CD4-positive, alpha-beta T cell treated with Interferon gamma for 1 hour (primary cell): ENCODE measurements at regions not wholly inside any gene's neighbourhood (a gene's known extent, or its start where the extent isn't known, plus 50 kb on each side); places are given as distances from the start of the nearest gene placed in this dataset.
"Not testable (repeated sequence)": the region's sequence is repeated elsewhere in the genome, so short reads cannot be mapped to it uniquely, and the experiment has no call there.

Experiments used
- DNase-seq: peaks from one replicate; pipeline ENCODE4 v3.0.0-alpha.2; 2020

DNA sequence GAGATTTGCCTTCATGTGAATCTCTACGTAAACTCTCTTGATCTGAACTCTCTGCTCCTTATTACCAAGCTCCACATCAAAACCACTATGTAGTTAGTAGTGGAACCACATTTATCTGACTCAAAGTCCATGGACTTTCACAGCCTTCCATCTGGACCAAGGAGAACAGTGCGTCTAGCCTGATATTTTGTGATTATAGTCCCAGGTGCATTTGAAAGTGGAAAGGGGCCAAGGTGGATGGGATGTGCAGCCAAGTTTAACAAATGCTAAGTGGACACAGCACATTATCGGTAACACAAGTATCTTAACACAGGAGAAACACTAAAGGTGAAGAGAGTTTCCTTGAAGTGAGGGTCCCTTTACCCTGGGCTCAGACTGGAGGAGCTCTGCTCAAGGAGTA, 281.2 kb upstream of the SGK1 start:
- DNase-seq, result no peak

- no peak for DNase-seq
Observed at GRCh38 chr6:134596191-134596590, 278.3 kb upstream of the SGK1 start.

DNA sequence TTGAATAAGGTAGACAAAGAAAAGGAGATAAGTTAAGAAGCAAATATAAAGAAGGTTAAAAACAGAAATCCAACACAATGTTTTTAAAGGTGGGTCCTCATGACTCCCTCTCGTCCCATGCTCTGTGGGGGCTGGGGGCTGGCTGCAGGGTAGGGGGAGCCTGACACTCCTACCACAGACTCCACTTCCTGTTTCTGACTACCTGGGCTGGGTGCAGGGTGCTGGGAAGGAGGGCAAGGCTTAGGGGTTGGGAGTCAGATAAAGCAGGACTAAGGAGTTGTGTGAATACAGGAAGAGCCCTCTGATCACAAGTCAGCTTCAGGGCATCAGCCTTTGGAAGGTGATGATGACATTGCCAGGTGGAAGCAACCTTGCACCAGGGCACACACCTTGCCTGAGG, 277.0 kb upstream of the SGK1 start:
- no peak for DNase-seq

DNA sequence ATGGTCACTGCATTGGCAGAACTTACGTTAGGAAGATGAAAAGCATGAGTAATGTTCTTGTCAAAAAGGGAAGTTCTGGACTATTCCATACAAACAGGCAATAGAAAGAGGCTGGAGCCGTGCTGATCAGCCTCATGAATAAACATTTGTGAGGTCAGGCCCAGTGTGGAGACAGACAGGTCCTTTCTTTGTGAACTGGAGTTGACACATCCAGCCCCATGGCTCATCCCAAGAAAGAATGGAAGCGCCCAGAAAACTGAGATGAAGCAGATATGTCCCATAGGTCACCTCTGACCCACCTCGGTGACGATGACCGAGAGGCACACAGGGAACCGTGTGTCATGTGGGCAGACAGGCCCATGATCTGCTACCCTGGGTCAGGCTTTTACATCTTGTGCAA, 276.0 kb upstream of the SGK1 start:
- no peak for DNase-seq

GRCh38 chr6:134593442-134593841, 275.5 kb upstream of the SGK1 start:
- DNase-seq, result no peak

- no peak for DNase-seq
Observed at GRCh38 chr6:134593024-134593423, 275.1 kb upstream of the SGK1 start.

DNA sequence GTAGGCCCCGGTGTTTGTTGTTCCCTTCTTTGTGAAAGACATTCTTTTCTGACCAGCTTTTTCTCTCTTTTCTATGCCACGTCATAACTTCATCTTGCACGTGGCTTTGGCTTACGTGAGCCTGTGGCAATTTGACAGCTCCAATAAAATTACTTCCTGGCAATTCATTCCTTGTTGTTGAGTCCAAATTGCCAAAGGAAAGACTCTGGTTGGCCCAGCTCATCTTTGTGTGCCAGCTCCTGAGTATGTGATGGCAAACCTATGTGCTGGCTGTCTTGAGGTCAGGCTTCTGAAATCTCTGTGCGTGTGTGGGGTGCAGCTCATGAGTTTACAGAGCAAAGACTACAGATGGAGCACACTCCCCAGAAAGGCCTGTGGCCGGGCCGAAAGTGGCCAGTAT, 272.5 kb upstream of the SGK1 start:
- no peak for DNase-seq

GRCh38 chr6:134590004-134590403, 272.1 kb upstream of the SGK1 start:
- no peak for DNase-seq

GRCh38 chr6:134589512-134589911, 271.6 kb upstream of the SGK1 start:
- no peak for DNase-seq

DNA sequence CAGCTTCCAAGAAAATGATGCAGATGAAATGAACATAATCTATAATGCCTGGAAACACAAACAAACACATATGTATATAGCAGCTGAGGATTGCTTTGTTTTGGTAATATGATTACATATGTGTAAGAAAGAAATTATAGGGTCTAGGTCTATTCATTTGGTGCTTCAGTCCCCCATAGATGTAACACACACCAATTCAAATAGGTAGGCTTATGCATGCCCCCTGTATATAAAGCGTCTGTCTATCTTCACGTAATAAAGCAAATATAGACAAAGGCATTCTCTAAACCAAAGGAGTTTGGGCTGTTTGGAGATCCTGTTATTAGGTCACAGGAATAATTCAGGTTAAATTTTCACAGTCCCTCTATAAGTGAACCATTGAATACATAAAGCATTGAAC, 270.4 kb upstream of the SGK1 start:
- no peak for DNase-seq

DNA sequence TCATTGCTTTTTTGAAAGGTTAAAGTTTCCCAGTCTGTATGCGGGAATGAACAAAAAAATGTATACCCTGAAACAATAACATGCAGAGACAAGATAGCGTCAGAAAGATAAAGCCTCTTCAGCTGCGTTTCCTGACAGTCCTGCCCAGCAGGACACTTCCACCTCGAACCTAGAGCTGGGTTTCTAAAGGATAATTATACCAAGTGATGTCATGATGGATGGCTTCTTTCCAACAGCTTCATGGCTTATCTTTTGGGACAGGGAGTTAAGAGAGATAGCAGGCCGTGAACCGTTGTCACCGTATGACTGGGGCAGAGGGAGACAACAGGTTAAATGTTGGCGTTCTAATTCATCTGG, 267.6 kb upstream of the SGK1 start:
- no peak for DNase-seq

DNA sequence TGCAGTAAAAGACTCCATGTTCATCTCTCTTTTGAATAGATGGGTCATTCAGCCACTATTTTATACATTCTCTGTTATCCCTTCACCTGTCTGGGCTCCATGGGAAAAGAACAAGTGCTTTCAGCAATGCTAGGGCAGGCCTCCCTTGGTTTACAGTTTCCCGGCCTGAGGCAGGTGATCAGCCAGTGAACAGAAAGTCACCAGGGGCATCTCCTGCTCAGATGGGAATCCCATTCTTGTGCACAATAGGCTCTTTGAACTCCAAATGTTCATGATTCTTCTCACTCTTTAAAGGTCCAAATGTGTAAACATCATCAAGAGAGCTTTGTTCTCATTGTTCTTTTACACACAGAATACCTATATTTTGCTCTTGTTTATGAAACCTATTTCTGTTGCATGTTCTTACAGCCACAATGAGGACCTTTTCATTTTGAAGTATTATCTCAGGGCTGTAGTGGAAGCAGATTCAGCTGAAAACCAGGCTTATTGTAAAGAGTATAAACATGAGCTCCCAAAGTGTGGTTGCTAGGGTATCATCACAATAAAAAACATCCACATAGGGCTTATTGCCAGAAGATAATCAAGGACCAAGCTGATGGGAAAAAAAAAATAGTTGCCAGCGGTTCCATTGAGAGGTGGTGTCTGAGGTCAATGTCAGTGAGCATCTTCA, 267.1 kb upstream of the SGK1 start:
- no peak for DNase-seq

DNA sequence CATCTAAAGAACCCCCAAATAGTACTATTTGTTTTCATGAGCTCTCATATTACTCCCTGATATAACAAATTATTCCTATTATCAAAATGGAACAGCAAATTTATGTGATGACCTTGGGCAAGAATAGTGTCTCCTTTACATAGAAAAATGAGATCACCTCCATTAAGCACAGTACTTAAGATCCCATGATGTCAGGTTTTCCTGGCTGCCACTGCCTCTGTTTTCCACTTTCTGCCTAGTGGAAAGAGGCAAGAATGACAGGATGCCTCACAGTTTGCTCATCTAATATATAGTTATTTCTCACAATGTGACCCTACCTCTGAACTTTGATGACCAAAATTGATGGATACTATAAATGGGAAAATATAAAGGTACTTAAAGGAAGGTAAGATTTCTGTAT, 260.1 kb upstream of the SGK1 start:
- DNase-seq, result no peak

DNA sequence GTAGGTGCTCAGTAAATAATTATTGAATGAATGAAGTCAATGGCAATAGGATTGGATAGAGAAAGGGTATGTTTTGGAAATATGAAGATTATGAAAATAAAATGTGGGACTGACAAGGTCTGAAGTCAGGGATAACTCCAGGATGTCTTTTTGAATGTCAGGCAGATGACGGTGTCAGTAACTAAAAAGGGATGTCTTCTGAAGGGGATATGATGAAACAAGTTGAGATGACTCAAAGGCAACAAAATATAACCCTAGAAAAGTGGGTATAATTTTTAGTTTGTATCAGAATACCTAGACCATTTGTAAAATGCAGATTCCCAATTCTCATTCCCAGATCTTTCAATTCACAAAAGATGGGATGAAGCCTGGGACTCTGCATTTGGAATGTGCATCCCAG, 257.3 kb upstream of the SGK1 start:
- DNase-seq, result no peak

DNA sequence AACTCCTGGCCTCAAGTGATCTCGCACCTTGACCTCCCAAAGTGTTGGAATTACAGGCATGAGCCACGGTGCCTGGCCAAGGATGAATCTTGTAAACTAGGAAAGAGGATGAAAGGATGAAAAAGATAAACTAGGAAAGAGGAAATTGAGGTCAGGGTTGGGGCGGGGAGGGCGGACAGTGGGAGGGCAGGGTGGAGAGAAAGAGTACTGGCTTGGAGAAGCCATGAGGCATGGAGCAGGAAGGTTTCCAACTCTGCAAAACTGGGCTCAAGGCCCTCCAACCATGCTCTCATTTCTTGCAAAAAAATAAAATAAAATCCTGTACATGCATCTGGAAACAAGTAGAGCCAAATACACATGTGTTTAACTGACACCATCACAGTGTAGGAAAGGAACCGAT, 256.6 kb upstream of the SGK1 start:
- no peak for DNase-seq

DNA sequence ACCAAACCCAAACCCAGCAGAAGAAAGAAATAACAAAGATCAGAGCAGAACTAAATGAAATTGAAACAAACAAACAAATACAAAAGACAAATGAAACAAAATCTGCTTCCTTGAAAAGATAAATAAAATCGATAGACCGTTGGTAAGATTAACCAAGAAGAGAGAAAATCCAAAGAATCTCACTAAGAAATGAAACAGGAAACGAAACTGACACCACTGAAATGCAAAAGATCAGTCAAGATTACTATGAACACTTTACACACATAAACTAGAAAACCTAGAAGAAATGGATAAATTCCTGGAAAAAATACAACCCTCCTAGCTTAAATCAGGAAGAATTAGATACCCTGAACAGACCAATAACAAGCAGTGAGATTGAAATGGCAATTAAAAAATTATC, 252.1 kb upstream of the SGK1 start:
- DNase-seq, result not testable (repeated sequence)

DNA sequence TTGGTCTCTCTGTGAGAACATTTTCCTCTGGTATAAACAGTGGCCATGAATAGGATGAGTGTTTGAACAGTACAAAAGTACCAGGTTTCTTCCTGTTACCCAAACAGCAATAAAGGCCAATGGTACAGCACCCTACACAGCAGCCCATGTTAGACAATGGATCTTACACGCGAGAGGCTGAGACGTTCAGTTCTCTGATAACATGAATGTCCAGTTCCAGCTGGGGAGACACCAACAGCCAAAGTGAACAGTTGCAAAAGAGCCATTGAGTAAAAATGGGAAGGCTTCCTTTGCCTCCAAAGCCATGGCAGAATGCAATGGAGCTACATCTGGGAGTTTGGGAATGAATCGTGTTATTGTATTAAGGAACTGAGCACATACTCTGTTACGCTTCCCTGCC, 246.8 kb upstream of the SGK1 start:
- no peak for DNase-seq

GRCh38 chr6:134560019-134560418, 242.1 kb upstream of the SGK1 start:
- DNase-seq, result no peak

GRCh38 chr6:134557509-134557908, 239.6 kb upstream of the SGK1 start:
- DNase-seq, result no peak

GRCh38 chr6:134555672-134556071, 237.8 kb upstream of the SGK1 start:
- no peak for DNase-seq

- DNase-seq, result no peak
Observed at GRCh38 chr6:134553936-134554335, 236.0 kb upstream of the SGK1 start.

DNA sequence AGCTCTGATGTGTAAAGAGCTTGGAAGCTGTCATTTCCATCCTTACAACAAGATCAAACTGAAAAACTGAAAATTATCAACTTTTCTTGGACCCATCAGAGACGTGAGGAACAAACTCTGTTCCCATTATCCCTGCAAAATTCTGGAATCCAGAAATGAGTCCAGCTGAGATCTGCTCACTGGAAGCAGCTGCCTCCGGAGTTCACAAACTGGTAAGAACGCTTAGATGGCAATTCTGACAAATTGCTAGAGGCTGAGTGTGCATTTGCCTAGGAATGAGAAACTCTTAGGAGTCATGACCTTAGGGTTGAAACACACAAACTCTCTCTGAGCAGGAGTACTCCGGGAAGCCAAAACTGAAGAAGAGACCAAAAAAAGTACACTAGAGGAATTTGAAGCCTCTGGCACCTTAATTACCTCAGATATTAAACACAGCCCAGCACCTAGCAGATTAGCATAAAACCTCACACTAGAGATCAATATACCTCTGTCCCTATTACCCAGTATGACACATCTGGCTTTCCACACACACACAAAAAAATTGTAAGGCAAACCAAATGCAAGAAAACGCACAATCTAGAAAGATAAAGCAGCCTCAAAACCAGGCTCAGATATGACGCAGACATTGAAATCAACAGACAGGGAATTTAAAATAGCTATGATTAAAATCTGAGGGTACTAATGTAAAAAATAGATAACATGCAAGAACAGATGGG, 233.5 kb upstream of the SGK1 start:
- no peak for DNase-seq

DNA sequence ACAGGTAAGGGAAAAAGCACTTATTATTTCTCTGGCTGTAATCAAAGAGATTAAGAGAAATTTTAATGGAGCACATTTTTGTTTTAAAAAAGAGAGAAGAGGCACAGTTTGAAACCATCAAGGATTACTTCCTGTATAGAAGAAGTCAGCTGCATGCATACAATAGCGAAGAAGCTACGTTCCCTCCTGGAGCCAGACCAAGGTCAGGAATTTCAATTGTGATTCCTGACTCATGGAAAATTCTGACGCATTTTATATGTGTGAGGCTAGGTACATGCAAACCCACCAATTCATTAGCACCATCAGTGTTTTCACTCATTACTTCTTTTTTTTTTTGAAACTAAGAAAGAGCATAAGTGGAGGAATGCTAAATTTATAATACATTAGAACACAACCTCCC, 232.7 kb upstream of the SGK1 start:
- no peak for DNase-seq

DNA sequence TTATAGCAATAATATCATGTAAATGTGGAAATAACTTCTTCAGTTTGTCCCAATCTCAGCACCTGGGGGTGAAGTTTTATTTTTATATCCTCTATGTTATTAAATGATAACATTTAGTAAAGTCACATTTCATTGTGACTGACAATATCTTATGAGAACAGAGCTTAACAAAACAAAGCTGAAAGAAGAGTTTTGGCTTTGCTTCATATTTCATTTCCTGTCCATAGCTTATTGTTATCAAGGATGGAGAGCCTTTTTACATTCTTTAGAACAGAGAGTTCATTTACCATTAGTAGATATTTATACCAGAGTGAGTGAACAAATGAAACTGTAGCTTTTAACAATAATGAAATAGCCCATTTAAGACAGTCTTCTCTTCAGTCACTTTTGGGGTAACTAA, 231.9 kb upstream of the SGK1 start:
- DNase-seq, result no peak

GRCh38 chr6:134546962-134547645, 229.2 kb upstream of the SGK1 start:
- no peak for DNase-seq
